HFFc6 (cell line): ENCODE measurements at regions not wholly inside any gene's neighbourhood (a gene's known extent, or its start where the extent isn't known, plus 50 kb on each side); places are given as distances from the start of the nearest gene placed in this dataset.

Experiments used
- DNase-seq: peaks from one replicate; pipeline ENCODE4 v3.0.0-alpha.2; 2018
- H3K27ac Mint-ChIP-seq: 2 replicates; pipeline ENCODE4 v1.8.0; 2020; ENCODE audit warnings: mild to moderate bottlenecking, mixed read lengths
- H3K27me3 Mint-ChIP-seq: 2 replicates; pipeline ENCODE4 v1.8.0; 2021; ENCODE audit warnings: mild to moderate bottlenecking, moderate library complexity, mixed read lengths; ENCODE audit not compliant: insufficient read depth
- H3K36me3 Mint-ChIP-seq: 2 replicates; pipeline ENCODE4 v1.8.0; 2021; ENCODE audit warnings: low read depth, mixed read lengths
- H3K4me1 Mint-ChIP-seq: 2 replicates; pipeline ENCODE4 v1.8.0; 2020; ENCODE audit warnings: low read depth, mixed read lengths
- H3K4me3 Mint-ChIP-seq: 2 replicates; pipeline ENCODE4 v1.8.0; 2020; ENCODE audit warnings: mild to moderate bottlenecking, moderate library complexity, mixed read lengths
- H3K9me3 Mint-ChIP-seq: 2 replicates; pipeline ENCODE4 v1.8.0; 2020; ENCODE audit warnings: mild to moderate bottlenecking, mixed read lengths
- TF ChIP-seq, protein P1 (sequence below): fragments of 200-600 bp; sonication (generic); IDR thresholded peaks from 2 replicates; pipeline ENCODE4 v1.5.0; 2021; ENCODE audit warnings: antibody characterized with exemption, mild to moderate bottlenecking

DNA sequence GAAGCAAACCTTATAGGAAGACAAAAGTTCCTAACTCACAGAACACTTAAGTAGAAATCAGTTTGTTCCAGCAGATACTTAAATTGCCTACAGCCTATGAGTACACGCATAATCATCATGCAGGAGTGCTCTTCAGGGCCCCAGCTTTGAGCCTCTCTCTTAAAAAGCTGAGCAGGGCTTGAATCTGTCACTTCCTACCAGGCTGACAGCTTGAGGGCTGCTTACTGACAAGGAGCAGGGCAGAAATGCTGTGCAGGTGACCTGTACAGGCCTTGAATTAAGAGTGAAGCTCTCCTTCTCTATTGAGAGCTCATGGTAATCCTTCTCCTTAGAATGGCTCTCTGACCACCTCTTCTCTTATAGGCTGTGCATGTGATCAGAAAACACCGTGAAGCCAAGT is 66.5 kb upstream of the MAST4 start:
- no peaks in the 10 kb centered on the region; the same call in none of the 2 replicates for H3K27me3 Mint-ChIP-seq
- TF ChIP-seq, protein P1, sequence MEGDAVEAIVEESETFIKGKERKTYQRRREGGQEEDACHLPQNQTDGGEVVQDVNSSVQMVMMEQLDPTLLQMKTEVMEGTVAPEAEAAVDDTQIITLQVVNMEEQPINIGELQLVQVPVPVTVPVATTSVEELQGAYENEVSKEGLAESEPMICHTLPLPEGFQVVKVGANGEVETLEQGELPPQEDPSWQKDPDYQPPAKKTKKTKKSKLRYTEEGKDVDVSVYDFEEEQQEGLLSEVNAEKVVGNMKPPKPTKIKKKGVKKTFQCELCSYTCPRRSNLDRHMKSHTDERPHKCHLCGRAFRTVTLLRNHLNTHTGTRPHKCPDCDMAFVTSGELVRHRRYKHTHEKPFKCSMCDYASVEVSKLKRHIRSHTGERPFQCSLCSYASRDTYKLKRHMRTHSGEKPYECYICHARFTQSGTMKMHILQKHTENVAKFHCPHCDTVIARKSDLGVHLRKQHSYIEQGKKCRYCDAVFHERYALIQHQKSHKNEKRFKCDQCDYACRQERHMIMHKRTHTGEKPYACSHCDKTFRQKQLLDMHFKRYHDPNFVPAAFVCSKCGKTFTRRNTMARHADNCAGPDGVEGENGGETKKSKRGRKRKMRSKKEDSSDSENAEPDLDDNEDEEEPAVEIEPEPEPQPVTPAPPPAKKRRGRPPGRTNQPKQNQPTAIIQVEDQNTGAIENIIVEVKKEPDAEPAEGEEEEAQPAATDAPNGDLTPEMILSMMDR, result no peak
- no peaks in the 10 kb centered on the region for H3K4me1 Mint-ChIP-seq
- DNase-seq, result no peak
- H3K9me3 Mint-ChIP-seq, result peaks cover 5% of the 10 kb centered on the region
- H3K4me3 Mint-ChIP-seq, result no peak overlapping the region
- H3K27ac Mint-ChIP-seq, result no peak overlapping the region
- H3K36me3 Mint-ChIP-seq, result no peaks in the 10 kb centered on the region

DNA sequence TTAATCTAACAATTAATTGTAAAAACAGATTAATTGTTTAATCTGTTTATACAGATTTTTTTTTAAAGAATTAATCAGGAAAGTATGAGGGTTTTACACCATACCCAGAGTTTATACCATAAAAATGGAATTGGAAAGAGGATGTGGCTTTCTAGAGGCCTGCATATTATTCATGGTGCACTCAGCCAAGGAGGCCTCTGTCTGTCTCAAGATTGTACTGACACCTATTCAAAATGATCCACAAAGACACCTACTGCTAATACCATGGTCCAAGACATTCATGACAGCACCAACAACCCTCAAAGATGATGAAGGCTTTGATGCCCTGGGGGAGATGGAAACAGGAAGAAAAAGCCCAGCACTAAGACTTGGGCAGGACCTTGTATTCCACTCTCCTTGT is 58.1 kb upstream of the MAST4 start:
- no peak overlapping the region for H3K4me3 Mint-ChIP-seq
- TF ChIP-seq, protein P1, result no peak
- H3K27ac Mint-ChIP-seq, result no peak overlapping the region
- no peaks in the 10 kb centered on the region; the same call in none of the 2 replicates for H3K27me3 Mint-ChIP-seq
- H3K4me1 Mint-ChIP-seq, result no peaks in the 10 kb centered on the region
- DNase-seq, result no peak
- no peaks in the 10 kb centered on the region for H3K36me3 Mint-ChIP-seq
- H3K9me3 Mint-ChIP-seq, result 0 out of 2 replicates have a peak, but pooled peaks cover 4% of the 10 kb centered on the region

DNA sequence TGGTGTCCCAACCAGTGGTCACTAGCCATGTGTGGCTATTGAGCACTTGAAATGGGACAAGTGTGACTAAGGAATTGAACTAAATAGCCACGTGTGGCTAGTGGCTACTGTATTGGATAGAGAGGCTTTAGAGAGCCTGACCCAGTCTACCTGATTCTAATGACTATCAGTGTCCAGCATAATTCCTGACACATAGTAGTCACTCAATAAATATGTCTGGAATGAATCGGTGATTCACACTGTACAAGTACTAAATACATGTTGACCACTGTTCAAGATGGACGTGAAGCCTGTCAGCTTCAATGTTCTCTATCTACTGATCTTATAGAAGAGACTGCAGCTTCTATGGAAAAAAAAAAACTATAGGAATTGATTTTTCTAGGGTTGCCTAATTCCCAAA is 57.7 kb upstream of the MAST4 start:
- H3K27me3 Mint-ChIP-seq, result no peaks in the 10 kb centered on the region; the same call in none of the 2 replicates
- no peak overlapping the region for H3K4me3 Mint-ChIP-seq
- H3K9me3 Mint-ChIP-seq, result 0 out of 2 replicates have a peak, but pooled peaks cover 4% of the 10 kb centered on the region
- no peaks in the 10 kb centered on the region for H3K36me3 Mint-ChIP-seq
- H3K27ac Mint-ChIP-seq, result no peak overlapping the region
- no peaks in the 10 kb centered on the region for H3K4me1 Mint-ChIP-seq
- TF ChIP-seq, protein P1, result no peak
- DNase-seq, result no peak

DNA sequence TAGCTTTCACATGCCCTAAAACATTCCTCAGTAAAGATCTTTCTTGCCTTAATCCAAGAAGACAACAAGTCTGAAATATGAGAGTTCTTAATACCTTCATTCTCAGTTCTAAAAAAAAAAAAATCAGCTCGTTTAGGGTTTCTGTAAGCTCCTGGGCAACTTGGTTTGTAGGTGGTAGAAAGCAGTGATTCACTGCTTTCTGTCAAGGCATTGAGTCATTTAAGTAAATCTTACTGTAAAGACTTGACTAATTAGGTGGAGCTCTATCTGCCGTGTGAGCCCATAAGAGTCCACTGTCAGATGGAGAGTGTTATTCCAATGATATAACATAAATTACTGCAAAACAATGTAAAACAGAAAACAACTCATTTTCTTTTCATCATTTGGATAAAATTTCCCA is 56.1 kb upstream of the MAST4 start:
- no peak overlapping the region for H3K27ac Mint-ChIP-seq

DNA sequence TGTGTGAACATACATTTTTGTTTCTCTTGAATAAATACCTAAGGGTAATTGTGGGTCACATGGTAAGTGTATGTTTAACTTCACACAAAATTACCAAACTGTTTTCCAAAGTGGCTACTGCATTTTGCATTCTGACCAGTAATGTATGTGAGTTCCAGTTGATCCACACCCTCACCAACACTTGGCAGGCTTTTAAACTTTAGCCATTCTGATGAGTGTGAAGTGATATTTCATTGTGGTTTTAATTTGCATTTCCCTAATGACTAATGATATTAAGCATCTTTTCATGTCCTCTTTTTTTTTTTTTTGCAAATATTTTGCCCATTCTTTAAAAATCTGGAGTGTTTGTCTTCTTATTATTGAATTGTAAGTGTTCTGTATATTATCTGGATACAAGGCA is 53.5 kb upstream of the MAST4 start:
- no peaks in the 10 kb centered on the region for H3K27me3 Mint-ChIP-seq
- H3K27ac Mint-ChIP-seq, result no peak overlapping the region
- TF ChIP-seq, protein P1, result no peak
- H3K4me1 Mint-ChIP-seq, result no peaks in the 10 kb centered on the region
- no peak for DNase-seq
- H3K36me3 Mint-ChIP-seq, result no peaks in the 10 kb centered on the region
- no peaks in the 10 kb centered on the region; the same call in 1 of the 2 replicates for H3K9me3 Mint-ChIP-seq
- no peak overlapping the region for H3K4me3 Mint-ChIP-seq

More for the DNA sequence above, 56.1 kb upstream of the MAST4 start:
- DNase-seq, result no peak
- Mint-ChIP-seq H3K27me3 (no peaks in the 10 kb centered on the region), H3K4me3 (no peak overlapping the region), H3K4me1 (no peaks in the 10 kb centered on the region), H3K36me3 (no peaks in the 10 kb centered on the region), H3K9me3 (peaks cover 4% of the 10 kb centered on the region; the same call in 1 of the 2 replicates)
- TF ChIP-seq, protein P1, result no peak
